Keratinocyte (primary cell): ENCODE measurements at regions not wholly inside any gene's neighbourhood (a gene's known extent, or its start where the extent isn't known, plus 50 kb on each side); places are given as distances from the start of the nearest gene placed in this dataset.

Source experiments
- DNase-seq: peaks from one replicate; pipeline ENCODE4 v3.0.0-alpha.2; 2011; ENCODE audit warnings: low read depth, missing footprints, low spot score
- FAIRE-seq: peaks from 2 replicates; lab custom pipeline; 2011; peaks lifted over from hg19 to GRCh38; lab: Jason Lieb, UNC
- H2AFZ ChIP-seq: 2 replicates; pipeline ENCODE4 v1.6.0; 2012; ENCODE audit warnings: low read length, control low read depth, inconsistent platforms; ENCODE audit not compliant: control insufficient read depth
- H3K27ac ChIP-seq: 2 replicates; pipeline ENCODE4 v1.5.1; 2011; ENCODE audit warnings: low read length; ENCODE audit not compliant: control insufficient read depth, insufficient read depth
- H3K27me3 ChIP-seq: 3 replicates; pipeline ENCODE4 v1.6.0; 2011; ENCODE audit warnings: low read length; ENCODE audit not compliant: control insufficient read depth, insufficient read depth; ENCODE audit errors: extremely low read depth
- H3K36me3 ChIP-seq, 2 experiments: 2 replicates in 1 of 2; 3 replicates in 1 of 2; pipeline ENCODE4 v1.5.1; 2011; ENCODE audit warnings: low read length in 2 of 2, mild to moderate bottlenecking in 1 of 2; ENCODE audit not compliant: control insufficient read depth in 2 of 2, insufficient read depth in 2 of 2; ENCODE audit errors: extremely low read depth in 1 of 2
- H3K4me1 ChIP-seq: 3 replicates; pipeline ENCODE4 v1.5.1; 2011; ENCODE audit warnings: low read length; ENCODE audit not compliant: control insufficient read depth, insufficient read depth; ENCODE audit errors: extremely low read depth
- H3K4me2 ChIP-seq: 3 replicates; pipeline ENCODE4 v1.6.0; 2011; ENCODE audit warnings: low read depth, low read length; ENCODE audit not compliant: control insufficient read depth, insufficient read depth; ENCODE audit errors: extremely low read depth
- H3K4me3 ChIP-seq, 3 experiments: fragments of 200-600 bp in 1 of 3; sonication (generic) in 1 of 3; 2 replicates in 2 of 3; 3 replicates in 1 of 3; pipeline ENCODE4 v1.5.1; 2011 to 2016; ENCODE audit warnings: low read length in 3 of 3, mild to moderate bottlenecking in 3 of 3, control low read depth in 2 of 3, inconsistent platforms in 1 of 3, low read depth in 1 of 3, mixed read lengths in 1 of 3, mixed run types in 1 of 3, moderate library complexity in 1 of 3; ENCODE audit not compliant: control insufficient read depth in 2 of 3, insufficient read depth in 2 of 3; ENCODE audit errors: extremely low read depth in 1 of 3
- H3K79me2 ChIP-seq: 2 replicates; pipeline ENCODE4 v1.6.0; 2012; ENCODE audit warnings: low read length; ENCODE audit not compliant: control insufficient read depth, insufficient read depth
- H3K9ac ChIP-seq: 3 replicates; pipeline ENCODE4 v1.6.0; 2011; ENCODE audit warnings: low read length; ENCODE audit not compliant: control insufficient read depth, insufficient read depth; ENCODE audit errors: extremely low read depth
- H3K9me1 ChIP-seq: 3 replicates; pipeline ENCODE4 v1.6.0; 2011; ENCODE audit warnings: low read length; ENCODE audit not compliant: control insufficient read depth, insufficient read depth; ENCODE audit errors: extremely low read depth
- H3K9me3 ChIP-seq: 2 replicates; pipeline ENCODE4 v1.5.1; 2012; ENCODE audit warnings: low read depth, low read length; ENCODE audit not compliant: control insufficient read depth
- H4K20me1 ChIP-seq: 3 replicates; pipeline ENCODE4 v1.6.0; 2011; ENCODE audit warnings: low read length; ENCODE audit not compliant: control insufficient read depth, insufficient read depth; ENCODE audit errors: extremely low read depth
- CTCF ChIP-seq, 3 experiments: IDR thresholded peaks in 1 of 3; conservative IDR thresholded peaks in 1 of 3; optimal IDR thresholded peaks in 1 of 3; 2 replicates in 2 of 3; 3 replicates in 1 of 3; pipeline versions ENCODE3 to v1.5.1; 2011; ENCODE audit warnings: low read length in 3 of 3, mild to moderate bottlenecking in 3 of 3, moderate library complexity in 2 of 3, control low read depth in 1 of 3, inconsistent platforms in 1 of 3; ENCODE audit not compliant: insufficient read depth in 2 of 3; ENCODE audit errors: extremely low read depth in 1 of 3
- EZH2 ChIP-seq: IDR thresholded peaks from one replicate; pipeline ENCODE4 v1.6.1; 2012; ENCODE audit warnings: inconsistent platforms, mild to moderate bottlenecking, low read length, moderate library complexity
- dilution Hi-C: fragments of 300-500 bp; cut with MboI; formaldehyde crosslinking; loops from one replicate; pipeline ENCODE4 v1.7.0; 2020; ENCODE audit warnings: low sequenced_read_pairs; ENCODE audit not compliant: extremely low pct_ligation_motif_present

- H3K27ac ChIP-seq, result no peak overlapping the region
- no peaks in the 10 kb centered on the region for H3K27me3 ChIP-seq
- H3K9ac ChIP-seq, result no peak overlapping the region
- no peaks in the 10 kb centered on the region for H3K9me1 ChIP-seq
- H3K4me2 ChIP-seq, result no peak overlapping the region
- no peaks in the 10 kb centered on the region for H3K36me3 ChIP-seq
- TF ChIP-seq EZH2 (no peak), CTCF (optimal IDR thresholded peaks at IDR 0.05 in 1 of 3, IDR thresholded peaks at IDR 0.05 in 1 of 3, conservative IDR thresholded peaks at IDR 0.05 in 1 of 3; ENCODE audit: extremely low read depth in 1 of 3, insufficient read depth in 2 of 3, low read length in 3 of 3) (no peak)
- no peaks in the 10 kb centered on the region for H3K79me2 ChIP-seq
- no peaks in the 10 kb centered on the region for H3K9me3 ChIP-seq
- FAIRE-seq (no peak), DNase-seq (no peak)
- no peaks in the 10 kb centered on the region for H4K20me1 ChIP-seq
- dilution Hi-C loops, result no loop called here
- H2AFZ ChIP-seq, result no peak overlapping the region
- H3K4me3 ChIP-seq, result no peak overlapping the region
- no peaks in the 10 kb centered on the region for H3K4me1 ChIP-seq
Measured at GRCh38 chr20:11772226-11772730, 145.4 kb upstream of the BTBD3 start.

GRCh38 chr20:11776687-11777086 lies 141.0 kb upstream of the BTBD3 start:
- no peak for FAIRE-seq

More at GRCh38 chr20:11776687-11777086, 141.0 kb upstream of the BTBD3 start:
- Histone ChIP-seq H3K36me3 (no peaks in the 10 kb centered on the region), H4K20me1 (no peaks in the 10 kb centered on the region), H3K4me1 (no peaks in the 10 kb centered on the region), H3K27ac (no peak overlapping the region), H2AFZ (no peak overlapping the region), H3K9ac (no peak overlapping the region), H3K79me2 (no peaks in the 10 kb centered on the region), H3K9me1 (no peaks in the 10 kb centered on the region), H3K9me3 (no peaks in the 10 kb centered on the region), H3K4me2 (no peak overlapping the region), H3K27me3 (no peaks in the 10 kb centered on the region), H3K4me3 (no peak overlapping the region)
- DNase-seq, result no peak
- dilution Hi-C loops, result no loop called here
- no peak for TF ChIP-seq CTCF (optimal IDR thresholded peaks at IDR 0.05 in 1 of 3, IDR thresholded peaks at IDR 0.05 in 1 of 3, conservative IDR thresholded peaks at IDR 0.05 in 1 of 3; ENCODE audit: extremely low read depth in 1 of 3, insufficient read depth in 2 of 3, low read length in 3 of 3)
- no peak for TF ChIP-seq EZH2
